HG02840 (cell line): ENCODE measurements at regions not wholly inside any gene's neighbourhood (a gene's known extent, or its start where the extent isn't known, plus 50 kb on each side); places are given as distances from the start of the nearest gene placed in this dataset.

Experiments
- ATAC-seq: cut with Tn5 transposase; IDR thresholded peaks from one replicate; pipeline ENCODE4 v1.9.1; 2021; ENCODE audit warnings: mild to moderate bottlenecking, moderate library complexity, moderate number of reproducible peaks; ENCODE audit not compliant: unreplicated experiment, low FRiP score

- ATAC-seq, result no peak
Measured at GRCh38 chr1:3954170-3955169, 54.4 kb upstream of the C1orf174 start.

- ATAC-seq, result no peak
Measured at GRCh38 chr1:3955196-3955772, 55.2 kb upstream of the C1orf174 start.

GRCh38 chr1:3956527-3957170 is 56.6 kb upstream of the C1orf174 start:
- no peak for ATAC-seq

- no peak for ATAC-seq
Measured at GRCh38 chr1:3959361-3959760, 59.3 kb upstream of the C1orf174 start.

GRCh38 chr1:3963554-3963953 is 63.5 kb upstream of the C1orf174 start:
- no peak for ATAC-seq

GRCh38 chr1:3965693-3966092 is 65.6 kb upstream of the C1orf174 start:
- ATAC-seq, result no peak

GRCh38 chr1:3968851-3969250 is 68.8 kb upstream of the C1orf174 start:
- no peak for ATAC-seq

DNA sequence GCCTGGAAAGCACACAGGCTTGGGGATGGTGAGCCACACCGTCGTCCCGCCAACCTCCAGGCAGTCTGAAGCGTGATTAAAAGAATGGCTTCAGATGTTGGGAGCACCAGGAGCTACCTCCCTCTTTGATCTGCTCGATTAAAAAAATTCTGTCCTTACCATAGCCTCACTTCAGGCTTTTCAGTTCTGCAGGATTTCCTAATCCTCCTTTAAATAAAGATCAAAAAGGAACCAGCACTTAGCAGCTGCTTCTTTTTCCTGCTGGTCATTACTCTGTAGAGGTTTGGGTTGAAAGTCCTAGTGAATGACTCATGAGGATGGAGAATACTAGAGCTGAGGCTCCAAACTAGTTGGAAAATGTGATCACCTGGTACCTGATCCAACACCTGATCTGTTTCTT is 71.9 kb upstream of the C1orf174 start:
- no peak for ATAC-seq

- no peak for ATAC-seq
Measured at GRCh38 chr1:3975903-3976630, 76.0 kb upstream of the C1orf174 start.

- ATAC-seq, result no peak
Measured at GRCh38 chr1:3976821-3977220, 76.7 kb upstream of the C1orf174 start.

DNA sequence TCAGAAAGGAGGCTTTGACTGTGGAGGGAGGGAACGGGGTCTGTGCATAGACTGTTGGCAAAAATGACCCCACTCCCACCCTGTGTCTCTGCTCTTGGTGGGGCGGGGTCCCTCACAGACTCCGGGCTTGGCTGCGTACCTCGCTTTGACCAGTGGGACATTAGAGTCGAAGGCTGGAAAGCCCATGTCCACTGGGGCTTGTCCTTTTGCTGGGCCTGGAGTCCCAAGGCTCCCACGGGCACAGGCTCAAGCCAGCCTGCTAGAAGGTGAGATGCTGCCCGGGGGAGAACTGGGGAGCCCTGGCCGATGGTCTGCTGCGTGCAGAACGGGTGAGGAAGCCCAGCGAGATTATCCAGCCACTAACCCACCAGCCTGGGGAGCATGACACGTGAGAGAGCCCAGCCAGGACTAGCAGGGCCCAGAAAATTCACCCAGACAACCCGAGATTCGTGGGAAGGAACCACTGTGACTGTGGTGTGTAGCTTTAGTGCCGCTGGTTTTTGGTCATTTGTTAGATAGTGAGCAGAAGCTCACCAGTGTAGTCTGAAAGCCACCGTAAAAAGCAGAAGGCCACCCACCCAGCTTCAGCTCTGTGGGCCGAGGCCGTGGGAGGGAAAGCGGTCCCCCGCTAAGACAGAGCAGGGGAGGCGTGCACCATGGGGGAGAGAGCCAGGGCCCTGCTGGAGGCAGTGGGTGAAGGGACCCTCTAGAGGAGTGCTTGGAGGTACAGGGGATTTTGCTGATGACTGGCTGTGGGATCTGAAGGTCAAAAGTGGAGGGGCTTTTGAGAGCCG is 78.3 kb upstream of the C1orf174 start:
- no peak for ATAC-seq

DNA sequence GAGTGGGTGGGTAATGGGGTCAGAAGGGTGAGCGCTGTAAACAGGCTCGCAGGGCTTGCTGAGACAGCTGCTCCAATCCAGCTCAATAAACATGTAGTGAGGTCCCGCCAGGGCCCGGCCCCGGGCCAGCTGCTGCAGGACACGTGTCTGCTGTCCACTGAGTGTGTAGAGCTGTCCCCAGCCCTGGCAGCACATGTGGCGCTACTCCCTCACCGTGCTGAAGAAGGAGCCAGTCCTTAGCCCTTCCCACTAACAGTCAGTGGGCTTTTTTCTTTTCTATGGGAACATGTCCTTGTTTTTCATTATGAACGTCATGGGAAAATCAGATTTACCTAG is 78.9 kb upstream of the C1orf174 start:
- no peak for ATAC-seq

DNA sequence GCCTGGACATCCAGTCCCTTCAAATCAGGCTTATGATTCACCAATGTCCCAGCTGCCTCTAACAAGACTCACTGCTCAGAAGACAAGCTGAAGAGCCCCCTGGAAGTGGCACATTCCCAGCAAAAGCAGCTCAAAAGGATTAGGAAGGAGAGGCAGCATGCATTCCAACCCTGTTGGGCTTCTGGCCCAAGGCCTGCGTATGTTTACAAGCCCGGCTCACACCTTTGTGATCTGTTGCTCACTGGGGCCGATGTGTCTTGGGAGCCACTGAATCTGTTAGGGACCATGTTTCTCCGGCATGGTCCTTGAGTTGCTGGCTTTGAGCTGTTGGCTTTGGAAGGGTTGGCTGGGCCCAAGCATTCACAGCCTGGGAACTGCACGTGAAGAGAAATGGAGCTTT is 81.2 kb upstream of the C1orf174 start:
- ATAC-seq, result no peak

GRCh38 chr1:3981746-3982505 is 81.9 kb upstream of the C1orf174 start:
- ATAC-seq, result no peak

GRCh38 chr1:3983181-3983580 is 83.1 kb upstream of the C1orf174 start:
- ATAC-seq, result no peak

DNA sequence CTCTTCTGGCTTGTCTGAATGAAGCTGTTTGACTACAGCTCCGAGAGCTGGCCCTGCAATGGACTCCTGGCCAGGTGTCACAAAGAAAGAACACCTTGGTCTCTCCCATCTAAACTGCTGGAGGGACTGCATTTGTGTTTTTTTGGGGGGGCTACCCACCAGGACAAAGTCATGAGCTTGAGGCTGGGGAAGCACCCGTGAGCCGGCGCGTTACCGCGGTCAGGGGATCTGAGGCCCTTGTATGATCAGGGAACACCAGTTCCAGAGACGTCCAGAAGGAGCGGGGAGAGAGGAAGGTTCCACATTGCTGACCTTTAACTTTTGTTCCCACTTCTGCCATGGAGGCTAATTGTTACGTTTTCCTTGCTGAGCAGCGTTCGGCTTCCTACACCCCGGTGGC is 84.5 kb upstream of the C1orf174 start:
- ATAC-seq, result no peak

GRCh38 chr1:3986686-3987218 is 86.7 kb upstream of the C1orf174 start:
- ATAC-seq, result no peak

DNA sequence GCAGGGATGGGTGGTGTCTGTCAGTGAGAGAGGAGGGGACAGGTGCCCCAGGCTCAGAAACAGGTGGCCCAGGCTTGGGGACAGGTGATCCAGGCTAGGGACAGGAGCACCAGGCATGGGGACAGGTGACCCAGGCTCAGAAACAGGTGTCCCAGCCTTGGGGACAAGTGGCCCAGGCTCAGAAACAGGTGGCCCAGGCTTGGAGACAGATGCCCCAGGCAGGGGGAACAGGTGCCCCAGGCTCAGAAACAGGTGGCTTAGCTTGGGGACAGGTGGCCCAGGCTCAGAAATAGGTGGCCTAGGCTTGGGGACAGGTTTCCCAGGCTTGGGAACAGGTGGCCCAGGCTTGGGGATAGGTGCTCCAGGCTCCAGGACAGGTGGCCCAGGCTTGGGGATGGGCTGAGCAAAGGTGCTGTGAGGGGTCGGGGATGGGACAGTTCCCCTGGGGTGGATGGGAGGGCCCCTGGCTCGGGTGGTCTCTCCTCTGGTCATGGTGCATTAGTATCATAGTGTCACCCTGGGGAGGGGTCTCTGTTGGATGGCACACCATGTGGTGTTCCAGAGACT is 87.7 kb upstream of the C1orf174 start:
- no peak for ATAC-seq

DNA sequence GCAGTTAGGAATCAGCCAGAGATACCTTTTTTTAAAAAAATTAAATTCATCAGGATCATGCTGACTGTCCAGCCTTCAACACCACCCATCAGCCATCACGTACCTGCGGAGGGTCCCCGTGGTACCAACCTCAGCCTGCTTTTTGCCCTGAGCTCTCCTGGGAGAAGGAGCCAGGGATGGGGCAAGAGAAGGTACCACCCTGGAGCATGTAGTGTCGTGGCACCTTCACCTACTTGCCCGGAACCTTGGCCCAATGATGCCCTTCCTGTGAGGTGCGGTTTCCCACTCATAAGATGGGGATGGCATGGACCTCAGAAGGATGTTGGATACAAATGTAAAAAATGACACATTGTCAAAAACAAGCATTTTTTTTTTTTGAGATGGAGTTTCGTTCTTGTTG is 88.4 kb upstream of the C1orf174 start:
- no peak for ATAC-seq
